ENCODE measurements at regions not wholly inside any gene's neighbourhood (a gene's known extent, or its start where the extent isn't known, plus 50 kb on each side); places are given as distances from the start of the nearest gene placed in this dataset.

DNA sequence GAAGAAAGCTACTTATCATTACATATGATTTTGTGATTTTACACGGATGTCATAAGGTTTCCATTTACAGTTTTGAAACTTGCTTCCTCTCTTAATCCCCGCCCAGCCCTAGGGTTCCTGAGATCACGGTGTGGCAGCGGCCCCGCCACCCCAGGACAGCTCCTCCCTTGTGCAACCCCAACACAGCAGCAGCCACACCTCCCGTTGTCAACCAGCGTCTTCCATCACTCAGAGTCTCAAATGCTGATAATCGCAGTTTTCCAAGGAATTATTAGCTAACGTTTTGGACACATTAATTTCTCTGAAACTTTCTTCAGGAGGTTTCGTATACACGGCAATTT, 204.8 kb downstream of the THBS2 start:
- no peaks in the 10 kb centered on the region for H3K36me3 ChIP-seq (ENCODE audit: control insufficient read depth in 4 of 4, insufficient read depth in 3 of 4, low read depth in 1 of 4, low read length in 3 of 4)
- H3K9me3 ChIP-seq (ENCODE audit: control insufficient read depth in 4 of 4, low read length in 3 of 4), result no peaks in the 10 kb centered on the region
- TF ChIP-seq TAF1 (conservative IDR thresholded peaks at IDR 0.05), result no peak
- TF ChIP-seq YY1 (IDR thresholded peaks at IDR 0.05), result no peak
- no peak for TF ChIP-seq NR2F2 (IDR thresholded peaks at IDR 0.05)
- TF ChIP-seq SP1 (IDR thresholded peaks at IDR 0.05), result no peak
- no peak for TF ChIP-seq HNF4G (IDR thresholded peaks at IDR 0.05)
- no peak for TF ChIP-seq FOXA2 (IDR thresholded peaks at IDR 0.05)
- TF ChIP-seq, protein P1, sequence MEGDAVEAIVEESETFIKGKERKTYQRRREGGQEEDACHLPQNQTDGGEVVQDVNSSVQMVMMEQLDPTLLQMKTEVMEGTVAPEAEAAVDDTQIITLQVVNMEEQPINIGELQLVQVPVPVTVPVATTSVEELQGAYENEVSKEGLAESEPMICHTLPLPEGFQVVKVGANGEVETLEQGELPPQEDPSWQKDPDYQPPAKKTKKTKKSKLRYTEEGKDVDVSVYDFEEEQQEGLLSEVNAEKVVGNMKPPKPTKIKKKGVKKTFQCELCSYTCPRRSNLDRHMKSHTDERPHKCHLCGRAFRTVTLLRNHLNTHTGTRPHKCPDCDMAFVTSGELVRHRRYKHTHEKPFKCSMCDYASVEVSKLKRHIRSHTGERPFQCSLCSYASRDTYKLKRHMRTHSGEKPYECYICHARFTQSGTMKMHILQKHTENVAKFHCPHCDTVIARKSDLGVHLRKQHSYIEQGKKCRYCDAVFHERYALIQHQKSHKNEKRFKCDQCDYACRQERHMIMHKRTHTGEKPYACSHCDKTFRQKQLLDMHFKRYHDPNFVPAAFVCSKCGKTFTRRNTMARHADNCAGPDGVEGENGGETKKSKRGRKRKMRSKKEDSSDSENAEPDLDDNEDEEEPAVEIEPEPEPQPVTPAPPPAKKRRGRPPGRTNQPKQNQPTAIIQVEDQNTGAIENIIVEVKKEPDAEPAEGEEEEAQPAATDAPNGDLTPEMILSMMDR (IDR thresholded peaks at IDR 0.05; ENCODE audit: low read depth, low read length, missing input control), result no peak
- WGBS, result 81% methylated on average over 11 of the region's 11 CpGs
- H3K4me1 ChIP-seq (ENCODE audit: control insufficient read depth in 4 of 4, insufficient read depth in 4 of 4, low read length in 3 of 4), result no peaks in the 10 kb centered on the region
- DNase-seq (ENCODE audit: low spot score), result no peak
- H3K27ac ChIP-seq (ENCODE audit: low read depth in 1 of 2, low read length in 2 of 2), result no peak overlapping the region
- no peak overlapping the region for H3K9ac ChIP-seq (ENCODE audit: low read depth in 1 of 2, low read length in 2 of 2)
- H3K27me3 ChIP-seq (ENCODE audit: control insufficient read depth in 4 of 4, insufficient read depth in 4 of 4, low read length in 3 of 4), result peaks cover 0 to 3% (median 0%) of the 10 kb centered on the region in 4 donors
- no peak overlapping the region for H3K4me3 ChIP-seq (ENCODE audit: low read depth in 1 of 3, low read length in 3 of 3)

DNA sequence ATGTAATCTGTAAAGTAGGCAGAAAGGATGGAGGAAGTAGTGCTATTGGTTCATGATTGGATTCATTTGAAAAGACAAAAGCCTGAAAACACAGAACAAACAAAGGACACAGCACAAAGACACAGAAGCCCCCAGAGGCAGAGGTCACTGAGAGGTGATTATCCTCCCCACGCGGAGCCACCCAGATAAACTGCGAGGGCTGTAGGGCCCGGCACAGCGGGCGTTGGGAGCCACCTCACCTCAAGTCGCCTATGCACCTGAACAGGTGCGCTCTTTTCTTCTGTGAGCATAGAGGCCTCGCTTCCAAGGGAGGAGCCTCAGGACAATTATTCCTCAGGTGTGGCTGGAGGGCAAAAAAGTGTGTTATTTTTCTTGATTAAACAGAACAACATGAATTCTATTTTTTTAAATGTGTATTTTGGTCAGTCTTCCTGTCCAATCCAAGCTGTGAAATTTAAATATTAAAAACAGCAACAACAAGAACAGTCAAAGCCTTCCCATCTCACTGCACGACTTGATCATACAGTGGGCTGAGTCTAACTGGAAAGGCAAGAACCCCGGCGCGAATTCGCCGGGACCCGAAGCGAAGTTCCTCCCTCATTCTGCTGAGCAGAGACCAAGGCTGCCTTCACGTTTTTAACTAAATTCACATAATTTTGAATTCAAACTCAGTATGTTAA, 205.3 kb downstream of the THBS2 start:
- Histone ChIP-seq H3K27me3 (ENCODE audit: control insufficient read depth in 4 of 4, insufficient read depth in 4 of 4, low read length in 3 of 4) (peaks cover 0 to 3% (median 0%) of the 10 kb centered on the region in 4 donors), H3K9ac (ENCODE audit: low read depth in 1 of 2, low read length in 2 of 2) (no peak overlapping the region), H3K4me1 (ENCODE audit: control insufficient read depth in 4 of 4, insufficient read depth in 4 of 4, low read length in 3 of 4) (no peaks in the 10 kb centered on the region), H3K9me3 (ENCODE audit: control insufficient read depth in 4 of 4, low read length in 3 of 4) (no peaks in the 10 kb centered on the region), H3K27ac (ENCODE audit: low read depth in 1 of 2, low read length in 2 of 2) (no peak overlapping the region), H3K36me3 (ENCODE audit: control insufficient read depth in 4 of 4, insufficient read depth in 3 of 4, low read depth in 1 of 4, low read length in 3 of 4) (no peaks in the 10 kb centered on the region), H3K4me3 (ENCODE audit: low read depth in 1 of 3, low read length in 3 of 3) (no peak overlapping the region)
- whole genome bisulfite sequencing, result 88% methylated on average over 18 of the region's 18 CpGs
- no peak for TF ChIP-seq RXRA (IDR thresholded peaks at IDR 0.05)
- no peak for DNase-seq (ENCODE audit: low spot score)

DNA sequence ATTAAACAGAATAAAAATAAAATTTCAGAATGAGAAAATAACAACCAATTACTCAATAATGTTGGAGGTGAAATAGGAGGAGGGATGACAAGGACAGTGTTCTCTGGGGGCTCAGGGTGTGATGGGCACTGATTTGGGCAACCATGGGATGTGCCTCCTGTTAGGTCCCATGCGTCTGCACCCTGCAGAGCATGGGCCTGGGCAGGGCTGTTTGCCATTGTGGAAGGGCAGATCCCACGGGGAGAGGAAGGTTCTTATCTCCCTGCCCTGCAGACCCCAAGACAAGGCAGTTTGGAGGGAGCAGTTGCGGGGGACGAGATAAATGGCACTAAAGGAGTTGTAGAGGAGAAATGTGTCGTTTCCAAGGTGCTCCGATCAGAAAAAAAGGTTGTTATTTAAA, 206.3 kb downstream of the THBS2 start:
- H3K4me3 ChIP-seq (ENCODE audit: low read depth in 1 of 3, low read length in 3 of 3), result no peak overlapping the region
- H3K4me1 ChIP-seq (ENCODE audit: control insufficient read depth in 4 of 4, insufficient read depth in 4 of 4, low read length in 3 of 4), result no peaks in the 10 kb centered on the region
- H3K27ac ChIP-seq (ENCODE audit: low read depth in 1 of 2, low read length in 2 of 2), result no peak overlapping the region
- no peaks in the 10 kb centered on the region for H3K9me3 ChIP-seq (ENCODE audit: control insufficient read depth in 4 of 4, low read length in 3 of 4)
- no peak overlapping the region for H3K9ac ChIP-seq (ENCODE audit: low read depth in 1 of 2, low read length in 2 of 2)
- DNase-seq (ENCODE audit: low spot score), result no peak
- 76% methylated on average over 6 of the region's 6 CpGs for WGBS
- H3K27me3 ChIP-seq (ENCODE audit: control insufficient read depth in 4 of 4, insufficient read depth in 4 of 4, low read length in 3 of 4), result peaks cover 0 to 3% (median 0%) of the 10 kb centered on the region in 4 donors
- TF ChIP-seq FOXA1 (IDR thresholded peaks at IDR 0.05) (no peak), SP1 (IDR thresholded peaks at IDR 0.05) (no peak), JUND (IDR thresholded peaks at IDR 0.05) (no peak), YY1 (IDR thresholded peaks at IDR 0.05) (no peak), GABPA (IDR thresholded peaks at IDR 0.05 in 1 of 2, conservative IDR thresholded peaks at IDR 0.05 in 1 of 2) (no peak), EGR1 (IDR thresholded peaks at IDR 0.05; ENCODE audit: low read depth in 2 of 2) (no peak), RAD21 (IDR thresholded peaks at IDR 0.05) (no peak), FOXA2 (IDR thresholded peaks at IDR 0.05) (no peak), RXRA (IDR thresholded peaks at IDR 0.05) (no peak)
- TF ChIP-seq, protein P2, sequence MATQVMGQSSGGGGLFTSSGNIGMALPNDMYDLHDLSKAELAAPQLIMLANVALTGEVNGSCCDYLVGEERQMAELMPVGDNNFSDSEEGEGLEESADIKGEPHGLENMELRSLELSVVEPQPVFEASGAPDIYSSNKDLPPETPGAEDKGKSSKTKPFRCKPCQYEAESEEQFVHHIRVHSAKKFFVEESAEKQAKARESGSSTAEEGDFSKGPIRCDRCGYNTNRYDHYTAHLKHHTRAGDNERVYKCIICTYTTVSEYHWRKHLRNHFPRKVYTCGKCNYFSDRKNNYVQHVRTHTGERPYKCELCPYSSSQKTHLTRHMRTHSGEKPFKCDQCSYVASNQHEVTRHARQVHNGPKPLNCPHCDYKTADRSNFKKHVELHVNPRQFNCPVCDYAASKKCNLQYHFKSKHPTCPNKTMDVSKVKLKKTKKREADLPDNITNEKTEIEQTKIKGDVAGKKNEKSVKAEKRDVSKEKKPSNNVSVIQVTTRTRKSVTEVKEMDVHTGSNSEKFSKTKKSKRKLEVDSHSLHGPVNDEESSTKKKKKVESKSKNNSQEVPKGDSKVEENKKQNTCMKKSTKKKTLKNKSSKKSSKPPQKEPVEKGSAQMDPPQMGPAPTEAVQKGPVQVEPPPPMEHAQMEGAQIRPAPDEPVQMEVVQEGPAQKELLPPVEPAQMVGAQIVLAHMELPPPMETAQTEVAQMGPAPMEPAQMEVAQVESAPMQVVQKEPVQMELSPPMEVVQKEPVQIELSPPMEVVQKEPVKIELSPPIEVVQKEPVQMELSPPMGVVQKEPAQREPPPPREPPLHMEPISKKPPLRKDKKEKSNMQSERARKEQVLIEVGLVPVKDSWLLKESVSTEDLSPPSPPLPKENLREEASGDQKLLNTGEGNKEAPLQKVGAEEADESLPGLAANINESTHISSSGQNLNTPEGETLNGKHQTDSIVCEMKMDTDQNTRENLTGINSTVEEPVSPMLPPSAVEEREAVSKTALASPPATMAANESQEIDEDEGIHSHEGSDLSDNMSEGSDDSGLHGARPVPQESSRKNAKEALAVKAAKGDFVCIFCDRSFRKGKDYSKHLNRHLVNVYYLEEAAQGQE (IDR thresholded peaks at IDR 0.05), result no peak
- TF ChIP-seq, protein P3, sequence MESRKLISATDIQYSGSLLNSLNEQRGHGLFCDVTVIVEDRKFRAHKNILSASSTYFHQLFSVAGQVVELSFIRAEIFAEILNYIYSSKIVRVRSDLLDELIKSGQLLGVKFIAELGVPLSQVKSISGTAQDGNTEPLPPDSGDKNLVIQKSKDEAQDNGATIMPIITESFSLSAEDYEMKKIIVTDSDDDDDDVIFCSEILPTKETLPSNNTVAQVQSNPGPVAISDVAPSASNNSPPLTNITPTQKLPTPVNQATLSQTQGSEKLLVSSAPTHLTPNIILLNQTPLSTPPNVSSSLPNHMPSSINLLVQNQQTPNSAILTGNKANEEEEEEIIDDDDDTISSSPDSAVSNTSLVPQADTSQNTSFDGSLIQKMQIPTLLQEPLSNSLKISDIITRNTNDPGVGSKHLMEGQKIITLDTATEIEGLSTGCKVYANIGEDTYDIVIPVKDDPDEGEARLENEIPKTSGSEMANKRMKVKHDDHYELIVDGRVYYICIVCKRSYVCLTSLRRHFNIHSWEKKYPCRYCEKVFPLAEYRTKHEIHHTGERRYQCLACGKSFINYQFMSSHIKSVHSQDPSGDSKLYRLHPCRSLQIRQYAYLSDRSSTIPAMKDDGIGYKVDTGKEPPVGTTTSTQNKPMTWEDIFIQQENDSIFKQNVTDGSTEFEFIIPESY (IDR thresholded peaks at IDR 0.05), result no peak
- TF ChIP-seq, protein P4, sequence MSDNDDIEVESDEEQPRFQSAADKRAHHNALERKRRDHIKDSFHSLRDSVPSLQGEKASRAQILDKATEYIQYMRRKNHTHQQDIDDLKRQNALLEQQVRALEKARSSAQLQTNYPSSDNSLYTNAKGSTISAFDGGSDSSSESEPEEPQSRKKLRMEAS (IDR thresholded peaks at IDR 0.05), result no peak
- TF ChIP-seq, protein P1 (IDR thresholded peaks at IDR 0.05; ENCODE audit: low read depth, low read length, missing input control), result no peak
- TF ChIP-seq, protein P5, sequence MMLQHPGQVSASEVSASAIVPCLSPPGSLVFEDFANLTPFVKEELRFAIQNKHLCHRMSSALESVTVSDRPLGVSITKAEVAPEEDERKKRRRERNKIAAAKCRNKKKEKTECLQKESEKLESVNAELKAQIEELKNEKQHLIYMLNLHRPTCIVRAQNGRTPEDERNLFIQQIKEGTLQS (IDR thresholded peaks at IDR 0.05), result no peak
- no peaks in the 10 kb centered on the region for H3K36me3 ChIP-seq (ENCODE audit: control insufficient read depth in 4 of 4, insufficient read depth in 3 of 4, low read depth in 1 of 4, low read length in 3 of 4)

Measured in liver (tissue), 8 donors.